WI38 (cell line): ENCODE measurements at regions not wholly inside any gene's neighbourhood (a gene's known extent, or its start where the extent isn't known, plus 50 kb on each side); places are given as distances from the start of the nearest gene placed in this dataset.

ENCODE experiments used
- H3K4me3 ChIP-seq: 2 replicates; pipeline ENCODE4 v1.5.1; 2011; ENCODE audit warnings: low read depth, mild to moderate bottlenecking, control low read depth, low read length
- TF ChIP-seq, protein P1 (sequence below): IDR thresholded peaks from 2 replicates; pipeline ENCODE4 v1.5.1; 2012; ENCODE audit warnings: low read depth, mild to moderate bottlenecking, control low read depth, low read length

- H3K4me3 ChIP-seq = no peak overlapping the region
- TF ChIP-seq, protein P1, sequence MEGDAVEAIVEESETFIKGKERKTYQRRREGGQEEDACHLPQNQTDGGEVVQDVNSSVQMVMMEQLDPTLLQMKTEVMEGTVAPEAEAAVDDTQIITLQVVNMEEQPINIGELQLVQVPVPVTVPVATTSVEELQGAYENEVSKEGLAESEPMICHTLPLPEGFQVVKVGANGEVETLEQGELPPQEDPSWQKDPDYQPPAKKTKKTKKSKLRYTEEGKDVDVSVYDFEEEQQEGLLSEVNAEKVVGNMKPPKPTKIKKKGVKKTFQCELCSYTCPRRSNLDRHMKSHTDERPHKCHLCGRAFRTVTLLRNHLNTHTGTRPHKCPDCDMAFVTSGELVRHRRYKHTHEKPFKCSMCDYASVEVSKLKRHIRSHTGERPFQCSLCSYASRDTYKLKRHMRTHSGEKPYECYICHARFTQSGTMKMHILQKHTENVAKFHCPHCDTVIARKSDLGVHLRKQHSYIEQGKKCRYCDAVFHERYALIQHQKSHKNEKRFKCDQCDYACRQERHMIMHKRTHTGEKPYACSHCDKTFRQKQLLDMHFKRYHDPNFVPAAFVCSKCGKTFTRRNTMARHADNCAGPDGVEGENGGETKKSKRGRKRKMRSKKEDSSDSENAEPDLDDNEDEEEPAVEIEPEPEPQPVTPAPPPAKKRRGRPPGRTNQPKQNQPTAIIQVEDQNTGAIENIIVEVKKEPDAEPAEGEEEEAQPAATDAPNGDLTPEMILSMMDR = no peak
Measured at GRCh38 chr5:8062521-8062920, 193.6 kb downstream of the MTRR start.

DNA sequence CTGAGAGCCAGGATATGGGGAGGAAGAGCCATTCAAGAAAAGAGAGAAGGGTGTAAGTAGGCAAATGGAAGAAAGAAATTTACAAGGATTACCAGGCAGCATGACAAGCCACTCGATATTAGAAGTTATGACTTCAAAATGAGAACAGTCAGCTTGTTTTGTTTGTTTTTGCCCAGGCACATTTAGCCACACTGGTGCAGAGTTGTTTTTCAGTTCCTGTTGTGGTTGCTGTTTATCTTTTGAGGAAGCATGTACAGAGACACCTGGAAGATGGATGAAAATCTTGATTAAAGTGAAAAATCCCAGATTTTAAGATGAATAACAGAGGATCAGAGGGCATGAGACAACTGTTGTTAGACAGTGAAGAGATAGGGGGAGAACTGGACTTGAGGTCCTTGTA, 199.1 kb downstream of the MTRR start:
- TF ChIP-seq, protein P1 = no peak
- no peak overlapping the region for H3K4me3 ChIP-seq

DNA sequence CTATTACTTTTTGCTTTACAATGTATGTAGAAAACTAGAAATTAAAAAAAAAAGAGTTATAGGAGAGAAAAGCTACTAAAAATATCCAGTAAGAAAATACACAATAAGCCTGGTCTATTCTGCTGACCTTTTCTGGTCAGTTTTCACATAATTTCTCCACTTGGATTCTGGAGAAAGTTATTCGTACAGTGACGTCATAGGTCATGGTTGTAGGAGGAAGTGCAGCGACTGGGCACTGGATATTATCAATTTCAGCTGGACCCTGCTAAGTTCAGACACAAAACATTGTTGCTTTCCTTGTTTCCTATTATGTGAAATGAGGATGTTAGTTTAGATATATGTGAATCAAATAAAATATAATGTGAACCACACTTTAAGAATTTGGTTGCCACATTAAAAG, 201.2 kb downstream of the MTRR start:
- TF ChIP-seq, protein P1 = no peak
- no peak overlapping the region for H3K4me3 ChIP-seq

GRCh38 chr5:8079056-8079455, 210.1 kb downstream of the MTRR start:
- TF ChIP-seq, protein P1 = no peak

GRCh38 chr5:8081179-8081578, 212.2 kb downstream of the MTRR start:
- H3K4me3 ChIP-seq = no peak overlapping the region
- TF ChIP-seq, protein P1 = no peak

More at GRCh38 chr5:8079056-8079455, 210.1 kb downstream of the MTRR start:
- H3K4me3 ChIP-seq = no peak overlapping the region

- TF ChIP-seq, protein P1 = no peak
- no peak overlapping the region for H3K4me3 ChIP-seq
Measured at GRCh38 chr5:8093669-8094068, 224.7 kb downstream of the MTRR start.

DNA sequence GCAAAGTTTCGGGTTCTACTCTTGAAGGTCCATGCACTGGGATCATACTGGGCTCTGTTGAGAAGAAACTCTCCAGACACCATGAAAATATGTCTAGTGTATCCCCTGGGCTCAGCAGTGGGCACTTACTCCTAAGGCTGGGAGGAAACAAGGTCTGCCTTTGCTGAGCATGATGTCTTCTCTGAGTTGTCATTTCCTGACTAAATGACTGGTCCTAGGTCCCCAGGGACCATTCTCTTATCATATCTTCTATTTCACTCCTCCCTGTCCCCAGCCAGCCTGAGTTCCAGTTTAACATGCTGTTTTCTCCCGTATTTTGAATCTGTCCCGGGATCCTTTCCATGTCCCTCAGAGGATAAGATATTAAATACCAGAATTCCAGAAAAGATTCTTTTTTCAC, 225.4 kb downstream of the MTRR start:
- TF ChIP-seq, protein P1 = no peak
- H3K4me3 ChIP-seq = no peak overlapping the region
